SK-N-SH treated with all-trans-retinoic acid at 6 μM for 48 hours (cell line): ENCODE measurements at regions not wholly inside any gene's neighbourhood (a gene's known extent, or its start where the extent isn't known, plus 50 kb on each side); places are given as distances from the start of the nearest gene placed in this dataset.

Source experiments
- ATAC-seq: fragments of 200-7000 bp; cut with Tn5 transposase; 3 replicates; pipeline ENCODE4 v1.9.1; 2020; ENCODE audit warnings: mild to moderate bottlenecking, moderate library complexity
- ARNTL ChIP-seq: fragments of 450-650 bp; formaldehyde crosslinking; IDR thresholded peaks from 2 replicates; pipeline ENCODE4 v1.5.0; 2020; ENCODE audit warnings: low read depth, mild to moderate bottlenecking, moderate library complexity, borderline replicate concordance
- BACH2 ChIP-seq: fragments of 250-450 bp; sonication (Bioruptor Pico); IDR thresholded peaks from 2 replicates; pipeline ENCODE4 v1.9.0; 2021; ENCODE audit warnings: mild to moderate bottlenecking, borderline replicate concordance
- CREB5 ChIP-seq: fragments of 250-450 bp; sonication (Bioruptor Pico); IDR thresholded peaks from 2 replicates; pipeline ENCODE4 v1.5.1; 2020; ENCODE audit warnings: low read depth, mild to moderate bottlenecking, moderate library complexity
- CSDC2 ChIP-seq: fragments of 250-450 bp; sonication (Bioruptor Pico); IDR thresholded peaks from 2 replicates; pipeline ENCODE4 v1.5.0; 2020; ENCODE audit warnings: mild to moderate bottlenecking, moderate library complexity
- CSRNP3 ChIP-seq: fragments of 250-450 bp; sonication (Bioruptor Pico); IDR thresholded peaks from 2 replicates; pipeline ENCODE4 v1.5.1; 2021; ENCODE audit warnings: mild to moderate bottlenecking, moderate library complexity
- ESRRG ChIP-seq: fragments of 250-450 bp; sonication (Bioruptor Pico); IDR thresholded peaks from 2 replicates; pipeline ENCODE4 v1.6.1; 2021; ENCODE audit warnings: mild to moderate bottlenecking
- GLIS3 ChIP-seq: fragments of 250-450 bp; sonication (Bioruptor Pico); IDR thresholded peaks from 2 replicates; pipeline ENCODE4 v1.5.0; 2020; ENCODE audit warnings: mild to moderate bottlenecking, moderate library complexity
- ISL1 ChIP-seq: fragments of 250-450 bp; sonication (Bioruptor Pico); IDR thresholded peaks from 2 replicates; pipeline ENCODE4 v2.1.2; 2022; ENCODE audit warnings: mild to moderate bottlenecking, moderate library complexity
- OSR1 ChIP-seq: fragments of 250-450 bp; sonication (Bioruptor Pico); IDR thresholded peaks from 2 replicates; pipeline ENCODE4 v1.8.0; 2022; ENCODE audit warnings: moderate library complexity, mild to moderate bottlenecking, inconsistent platforms
- PATZ1 ChIP-seq: fragments of 250-450 bp; sonication (Bioruptor Pico); IDR thresholded peaks from 2 replicates; pipeline ENCODE4 v1.8.0; 2020; ENCODE audit warnings: mild to moderate bottlenecking, moderate library complexity, borderline replicate concordance
- POU6F1 ChIP-seq: fragments of 250-450 bp; sonication (Bioruptor Pico); IDR thresholded peaks from 2 replicates; pipeline ENCODE4 v1.8.0; 2021; ENCODE audit warnings: low read depth, mild to moderate bottlenecking, moderate library complexity, borderline replicate concordance
- PPARA ChIP-seq: fragments of 250-450 bp; sonication (Bioruptor Pico); IDR thresholded peaks from 2 replicates; pipeline ENCODE4 v1.5.0; 2020; ENCODE audit warnings: mild to moderate bottlenecking, borderline replicate concordance
- RARB ChIP-seq: fragments of 250-450 bp; sonication (Bioruptor Pico); IDR thresholded peaks from 2 replicates; pipeline ENCODE4 v1.8.0; 2021; ENCODE audit warnings: mild to moderate bottlenecking, moderate library complexity
- SNAI2 ChIP-seq: fragments of 250-450 bp; sonication (Bioruptor Pico); IDR thresholded peaks from 2 replicates; pipeline ENCODE4 v1.5.0; 2020; ENCODE audit warnings: mild to moderate bottlenecking, moderate library complexity
- TCF4 ChIP-seq: fragments of 250-450 bp; sonication (Bioruptor Pico); IDR thresholded peaks from 2 replicates; pipeline ENCODE4 v1.8.0; 2021; ENCODE audit warnings: mild to moderate bottlenecking, moderate library complexity, borderline replicate concordance
- TOX ChIP-seq: fragments of 250-450 bp; sonication (Bioruptor Pico); IDR thresholded peaks from 2 replicates; pipeline ENCODE4 v1.8.0; 2021; ENCODE audit warnings: mild to moderate bottlenecking, moderate library complexity, borderline replicate concordance
- TSHZ2 ChIP-seq: fragments of 250-450 bp; sonication (Bioruptor Pico); IDR thresholded peaks from 2 replicates; pipeline ENCODE4 v1.5.0; 2020; ENCODE audit warnings: mild to moderate bottlenecking, moderate library complexity
- ZC3H10 ChIP-seq: fragments of 250-450 bp; sonication (Bioruptor Pico); IDR thresholded peaks from 2 replicates; pipeline ENCODE4 v1.5.1; 2021; ENCODE audit warnings: mild to moderate bottlenecking, moderate library complexity
- ZFP30 ChIP-seq: fragments of 450-650 bp; formaldehyde crosslinking; IDR thresholded peaks from 2 replicates; pipeline ENCODE4 v1.5.0; 2022; ENCODE audit warnings: mild to moderate bottlenecking, moderate library complexity
- ZNF565 ChIP-seq: fragments of 450-650 bp; formaldehyde crosslinking; conservative IDR thresholded peaks from 2 replicates; pipeline ENCODE4 v1.5.0; 2020; ENCODE audit warnings: low read depth, mild to moderate bottlenecking, moderate library complexity
- ZNF70 ChIP-seq: fragments of 450-650 bp; formaldehyde crosslinking; IDR thresholded peaks from 2 replicates; pipeline ENCODE4 v1.5.0; 2020; ENCODE audit warnings: mild to moderate bottlenecking, moderate library complexity
- ZNF8 ChIP-seq: fragments of 450-650 bp; formaldehyde crosslinking; IDR thresholded peaks from 2 replicates; pipeline ENCODE4 v1.5.0; 2020; ENCODE audit warnings: mild to moderate bottlenecking, moderate library complexity

- TF ChIP-seq RARB (CRISPR knock-in tag) (no peak), POU6F1 (no peak), CREB5 (CRISPR knock-in tag) (no peak), ESRRG (CRISPR knock-in tag) (no peak), ZNF70 (CRISPR knock-in tag) (no peak), ZNF565 (CRISPR knock-in tag) (no peak), CSDC2 (CRISPR knock-in tag) (no peak), BACH2 (no peak), TOX (CRISPR knock-in tag) (no peak), ZFP30 (no peak), ARNTL (CRISPR knock-in tag) (no peak), ZC3H10 (CRISPR knock-in tag) (no peak), TSHZ2 (CRISPR knock-in tag) (no peak)
- ATAC-seq, result no peak
These were observed 393.4 kb upstream of the TMPO start for GRCh38 chr12:98121963-98122362.

- no peak for ATAC-seq
- TF ChIP-seq TOX (CRISPR knock-in tag), result no peak
- no peak for TF ChIP-seq TCF4 (CRISPR knock-in tag)
- TF ChIP-seq POU6F1, result no peak
- no peak for TF ChIP-seq ARNTL (CRISPR knock-in tag)
- TF ChIP-seq CREB5 (CRISPR knock-in tag), result no peak
- no peak for TF ChIP-seq CSDC2 (CRISPR knock-in tag)
- TF ChIP-seq CSRNP3 (CRISPR knock-in tag), result no peak
- TF ChIP-seq OSR1 (CRISPR knock-in tag), result no peak
- TF ChIP-seq ZNF565 (CRISPR knock-in tag), result no peak
- TF ChIP-seq PATZ1 (CRISPR knock-in tag), result no peak
- no peak for TF ChIP-seq ISL1 (CRISPR knock-in tag)
- no peak for TF ChIP-seq ESRRG (CRISPR knock-in tag)
- no peak for TF ChIP-seq SNAI2 (CRISPR knock-in tag)
- TF ChIP-seq ZNF8, result no peak
- no peak for TF ChIP-seq TSHZ2 (CRISPR knock-in tag)
- TF ChIP-seq PPARA, result no peak
- TF ChIP-seq ZC3H10 (CRISPR knock-in tag), result no peak
- TF ChIP-seq ZNF70 (CRISPR knock-in tag), result no peak
- no peak for TF ChIP-seq BACH2
- no peak for TF ChIP-seq GLIS3 (CRISPR knock-in tag)
These were observed 392.3 kb upstream of the TMPO start for GRCh38 chr12:98123021-98123461.
